H1 (cell line): ENCODE measurements at regions not wholly inside any gene's neighbourhood (a gene's known extent, or its start where the extent isn't known, plus 50 kb on each side); places are given as distances from the start of the nearest gene placed in this dataset.

Experiments used
- ATF2 ChIP-seq: IDR thresholded peaks from 2 replicates; pipeline ENCODE4 v1.6.1; 2012; ENCODE audit warnings: low read length, inconsistent platforms
- ATF3 ChIP-seq: IDR thresholded peaks from 2 replicates; pipeline ENCODE4 v1.6.1; 2011; ENCODE audit warnings: low read depth, mild to moderate bottlenecking, low read length; ENCODE audit not compliant: insufficient read depth
- CTCF ChIP-seq, 3 experiments: IDR thresholded peaks; 1 replicate in 2 of 3; 2 replicates in 1 of 3; pipeline versions ENCODE4 v1.5.1 to v1.6.1; 2011; ENCODE audit warnings: low read length in 3 of 3, mild to moderate bottlenecking in 3 of 3, inconsistent platforms in 2 of 3, low read depth in 1 of 3, moderate library complexity in 1 of 3; ENCODE audit not compliant: insufficient read depth in 1 of 3; ENCODE audit errors: control extremely low read depth in 1 of 3
- EP300 ChIP-seq, 2 experiments: IDR thresholded peaks; 1 replicate in 1 of 2; 2 replicates in 1 of 2; pipeline ENCODE4 v1.6.1; 2011 to 2012; ENCODE audit warnings: low read depth in 2 of 2, low read length in 2 of 2, mild to moderate bottlenecking in 2 of 2, borderline replicate concordance in 1 of 2, inconsistent platforms in 1 of 2, moderate library complexity in 1 of 2
- MAX ChIP-seq: IDR thresholded peaks from 2 replicates; pipeline ENCODE4 v1.6.1; 2012; ENCODE audit warnings: inconsistent platforms
- TAF1 ChIP-seq: IDR thresholded peaks from 2 replicates; pipeline ENCODE4 v1.6.1; 2011; ENCODE audit warnings: mild to moderate bottlenecking, low read depth, low read length
- TBP ChIP-seq: IDR thresholded peaks from 2 replicates; pipeline ENCODE4 v1.6.1; 2011; ENCODE audit warnings: low read depth, low read length, improper control_type of control experiment
- YY1 ChIP-seq: IDR thresholded peaks from 2 replicates; pipeline ENCODE4 v1.6.1; 2011; ENCODE audit warnings: low read depth, mild to moderate bottlenecking, low read length

GRCh38 chrX:45762699-45763647, 562.3 kb upstream of the DIPK2B start:
- TF ChIP-seq MAX, result no peak
- no peak for TF ChIP-seq ATF3
- TF ChIP-seq YY1, result no peak
- TF ChIP-seq CTCF (IDR thresholded peaks at IDR 0.05; ENCODE audit: control extremely low read depth in 1 of 3, insufficient read depth in 1 of 3, low read depth in 1 of 3, low read length in 3 of 3), result no peak
- no peak for TF ChIP-seq TBP
- TF ChIP-seq TAF1, result no peak
- no peak for TF ChIP-seq ATF2
- TF ChIP-seq EP300 (IDR thresholded peaks at IDR 0.05; ENCODE audit: borderline replicate concordance in 1 of 2, low read depth in 2 of 2, low read length in 2 of 2), result no peak
